Superior temporal gyrus (tissue), 1 donor: ENCODE measurements at regions not wholly inside any gene's neighbourhood (a gene's known extent, or its start where the extent isn't known, plus 50 kb on each side); places are given as distances from the start of the nearest gene placed in this dataset.

Experiments used
- DNase-seq: peaks from one replicate; pipeline ENCODE4 v3.0.0-alpha.2; 2016; ENCODE audit errors: extremely low spot score

DNA sequence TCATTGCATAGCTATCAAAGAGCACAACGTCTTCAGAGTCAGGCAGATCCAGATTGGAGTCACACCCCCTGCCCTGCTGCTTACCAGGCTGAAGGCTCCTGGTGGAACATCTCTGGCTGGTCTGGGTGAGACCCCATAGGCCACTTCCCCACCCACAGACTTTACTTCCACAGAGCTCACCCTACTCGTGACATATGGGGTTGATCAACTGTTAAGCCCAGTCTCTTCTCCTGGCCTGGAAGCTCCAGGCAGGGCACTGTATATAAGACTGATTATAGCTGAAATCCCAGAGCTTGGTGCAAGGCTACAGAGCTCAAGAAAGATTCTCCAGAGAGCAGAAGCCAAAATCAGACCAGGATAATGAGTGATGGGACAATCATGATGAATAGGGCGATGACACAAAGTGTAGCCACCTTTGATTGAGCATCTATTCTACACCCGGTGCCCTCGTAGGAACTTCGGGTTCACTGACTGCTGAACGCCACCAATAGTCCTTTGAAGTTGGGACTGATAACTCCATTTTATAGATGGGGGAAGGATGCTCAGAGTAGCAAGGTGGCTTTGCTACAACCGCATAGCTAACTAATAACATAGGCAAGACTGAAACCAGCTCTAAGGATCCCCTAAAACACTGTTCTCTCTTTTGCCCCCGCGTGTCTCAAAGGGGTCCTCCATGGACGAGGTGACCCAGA lies 287.8 kb downstream of the BCL11B start:
- no peak for DNase-seq

DNA sequence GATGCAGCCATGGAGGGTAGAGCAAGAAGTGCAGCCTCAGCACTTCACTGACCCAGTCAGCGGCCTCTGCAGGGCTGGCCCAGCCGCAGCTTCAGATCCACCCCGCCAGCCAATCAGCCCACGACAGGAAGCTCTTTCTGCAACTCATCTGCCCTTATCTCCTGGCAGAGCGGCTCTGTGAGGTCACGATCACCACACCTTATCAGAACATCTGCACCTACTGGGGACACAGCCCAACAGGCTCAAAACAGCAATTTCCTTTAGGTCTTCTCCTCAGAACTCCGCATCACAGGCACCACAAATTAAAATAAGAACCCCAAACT lies 287.3 kb downstream of the BCL11B start:
- no peak for DNase-seq

DNA sequence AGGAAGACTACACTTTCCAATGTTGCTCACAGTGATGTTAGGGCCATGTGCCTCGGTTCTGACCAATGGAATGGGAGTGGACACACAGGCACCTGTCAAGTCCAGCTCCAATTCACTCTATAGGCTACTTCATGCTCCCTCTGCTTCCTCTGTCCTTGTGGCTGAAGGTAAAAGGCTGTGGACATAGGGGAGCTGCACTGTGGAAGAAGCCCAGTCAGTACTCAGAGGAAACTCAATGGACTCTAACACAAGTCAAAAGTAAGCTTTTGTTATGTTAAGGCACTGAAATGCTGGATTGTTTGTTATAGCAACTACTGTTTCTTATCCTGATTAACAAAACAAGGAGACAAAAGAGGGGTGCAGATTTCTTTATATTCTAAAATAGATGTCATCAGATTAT lies 278.2 kb downstream of the BCL11B start:
- DNase-seq: no peak

GRCh38 chr14:98994561-98994960 lies 277.4 kb downstream of the BCL11B start:
- no peak for DNase-seq

- DNase-seq: no peak
Observed at GRCh38 chr14:98997526-98998205, 274.3 kb downstream of the BCL11B start.

GRCh38 chr14:98999345-98999744 lies 272.7 kb downstream of the BCL11B start:
- no peak for DNase-seq

GRCh38 chr14:98999901-99000300 lies 272.1 kb downstream of the BCL11B start:
- no peak for DNase-seq

DNA sequence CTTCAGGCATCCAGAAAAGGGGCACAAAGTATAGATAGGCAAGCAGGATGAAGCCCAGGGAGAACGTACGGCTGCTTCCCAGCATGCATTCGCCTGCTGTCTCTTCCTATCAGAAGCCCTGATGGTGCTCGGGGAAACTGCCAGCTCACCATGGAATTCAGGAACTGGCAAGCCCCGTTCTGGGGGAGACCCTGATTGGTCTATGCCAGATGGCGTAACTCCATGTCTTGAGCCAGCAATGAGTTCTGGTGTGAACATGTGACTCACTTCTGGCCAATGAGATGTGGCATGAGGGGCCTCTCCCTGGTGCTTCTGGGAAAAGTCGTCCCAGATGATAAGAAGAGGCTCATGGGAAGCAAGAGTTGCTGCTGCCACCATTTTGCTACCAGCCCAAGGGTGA lies 270.8 kb downstream of the BCL11B start:
- DNase-seq: no peak

DNA sequence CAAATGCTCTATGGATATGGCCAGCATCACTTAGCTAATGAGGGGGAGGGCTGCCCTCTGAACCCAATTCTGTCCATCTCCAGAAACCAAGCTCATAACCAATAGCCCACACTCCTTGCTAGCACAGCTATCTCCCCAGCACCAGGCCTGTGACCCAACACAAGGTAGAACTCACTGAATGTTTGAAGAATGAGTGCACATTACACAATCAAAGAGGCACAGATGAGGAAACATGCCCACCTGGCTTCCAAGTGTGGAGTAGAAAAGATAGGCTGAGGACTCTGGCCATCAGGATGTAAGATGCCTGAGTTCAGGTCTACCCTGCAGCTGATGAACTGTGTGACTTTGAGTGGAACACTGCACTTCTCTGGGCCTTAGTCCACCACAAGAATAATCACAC lies 268.4 kb downstream of the BCL11B start:
- no peak for DNase-seq

- DNase-seq: no peak
Observed at GRCh38 chr14:99004112-99004511, 267.9 kb downstream of the BCL11B start.

DNA sequence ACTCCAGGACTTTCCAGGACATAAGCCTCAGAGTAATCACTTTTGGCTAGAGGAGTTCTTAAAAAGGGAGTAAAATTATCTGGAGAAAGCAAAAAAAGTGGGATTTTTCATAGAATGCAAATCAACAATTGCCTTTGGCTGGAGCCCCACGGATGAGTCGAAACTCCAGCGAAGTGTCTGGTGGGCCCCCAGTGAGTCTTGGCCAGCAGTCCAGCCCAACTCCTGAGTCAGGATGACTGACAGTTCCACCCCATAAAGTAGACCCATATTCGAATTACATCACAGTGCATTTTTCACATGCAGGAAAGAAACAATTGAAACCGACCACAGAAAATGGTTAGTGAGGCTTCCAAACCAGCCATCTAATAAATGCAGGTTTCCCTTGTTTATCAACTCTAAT lies 265.7 kb downstream of the BCL11B start:
- no peak for DNase-seq

DNA sequence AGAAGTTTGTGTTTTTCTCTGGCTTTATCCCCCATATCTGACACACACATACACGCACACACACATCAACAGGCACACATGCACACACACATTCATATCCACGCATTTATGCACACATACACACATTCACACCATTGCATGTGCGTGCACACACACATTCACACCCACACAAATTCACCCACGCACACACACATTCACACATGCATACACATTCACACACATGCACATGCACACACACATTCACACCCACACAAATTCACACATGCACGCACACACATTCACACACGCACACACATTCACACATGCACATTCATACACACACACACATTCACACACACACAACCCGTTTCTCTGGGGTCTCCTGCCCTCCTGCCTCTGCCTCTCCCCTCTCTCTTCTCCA lies 264.2 kb downstream of the BCL11B start:
- DNase-seq: no peak

GRCh38 chr14:99009871-99010270 lies 262.1 kb downstream of the BCL11B start:
- DNase-seq: no peak

DNA sequence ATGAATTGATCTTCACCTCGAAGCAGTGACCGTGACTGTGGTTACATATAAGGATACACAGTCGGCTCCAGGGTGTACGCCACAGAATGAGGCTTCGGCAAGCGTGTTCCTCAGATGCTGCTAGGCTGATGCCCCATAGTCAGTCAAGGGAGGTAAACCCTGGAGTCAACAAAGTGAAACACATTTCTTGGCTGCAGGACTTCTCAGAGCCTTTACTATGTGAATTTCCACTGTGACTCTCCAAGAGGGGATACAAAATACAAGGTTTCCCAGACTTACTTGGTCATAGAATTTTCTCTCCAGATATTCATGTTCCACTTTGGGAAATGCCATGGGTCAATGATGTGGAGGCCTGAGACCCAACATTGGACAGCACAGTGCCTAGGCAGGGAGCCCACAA lies 260.6 kb downstream of the BCL11B start:
- DNase-seq: no peak

DNA sequence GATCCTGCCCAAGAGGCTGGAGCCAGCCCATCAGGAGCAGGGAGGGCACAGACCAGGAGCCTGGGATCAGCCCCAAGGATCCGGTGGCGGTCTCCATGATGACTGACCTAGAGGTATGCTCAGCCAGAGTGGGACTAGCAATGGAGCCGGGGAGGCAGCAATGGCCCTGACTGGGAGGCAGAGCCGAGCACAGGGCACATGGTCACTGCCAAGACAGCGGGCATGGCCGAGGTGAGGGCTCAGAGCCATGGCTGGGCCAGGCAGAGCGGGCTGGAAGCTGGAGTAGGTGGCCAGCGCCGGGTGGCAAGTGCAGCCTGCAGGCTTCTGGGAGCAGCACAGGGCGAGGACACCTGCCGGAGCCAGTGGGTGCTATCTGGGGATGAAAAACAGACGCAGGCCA lies 259.3 kb downstream of the BCL11B start:
- DNase-seq: no peak

DNA sequence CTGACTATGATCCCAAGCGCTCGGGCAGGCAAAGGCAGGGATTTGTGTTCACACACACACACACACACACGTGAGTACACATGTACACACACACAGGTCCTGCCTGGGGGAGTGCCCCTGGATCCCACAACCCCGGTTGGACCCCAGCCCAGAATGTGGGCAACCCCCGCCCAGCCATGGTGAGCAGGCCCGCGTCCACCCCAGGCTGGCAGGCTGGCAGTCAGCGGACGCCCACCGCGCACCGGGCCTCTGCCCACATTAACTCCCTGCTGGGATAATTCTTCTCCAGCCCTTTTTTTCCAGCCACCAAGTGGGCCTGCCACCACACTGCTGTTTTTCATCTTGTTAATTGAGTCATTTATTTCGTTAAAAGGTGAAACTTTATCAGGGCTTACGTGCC lies 256.2 kb downstream of the BCL11B start:
- no peak for DNase-seq

- DNase-seq: no peak
Observed at GRCh38 chr14:99023371-99023770, 248.6 kb downstream of the BCL11B start.

DNA sequence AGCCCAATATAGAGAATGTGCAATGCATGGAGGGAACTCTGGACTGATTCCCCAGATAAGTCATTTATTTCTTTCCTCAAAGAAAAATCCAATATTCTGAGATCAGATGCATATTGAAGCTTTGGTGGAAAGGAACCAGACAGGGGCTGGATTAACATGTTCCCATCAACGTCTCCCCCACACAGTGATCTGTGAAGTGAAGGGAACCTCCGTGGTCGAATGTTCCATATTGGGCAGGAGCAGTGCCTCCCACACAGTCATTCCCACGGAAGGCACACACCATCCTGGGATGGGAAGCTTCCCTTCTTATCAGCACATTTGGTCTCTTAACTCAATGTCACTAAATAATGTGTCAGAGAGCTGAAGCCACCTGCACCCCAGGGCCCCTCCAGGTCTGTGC lies 247.1 kb downstream of the BCL11B start:
- peak; percentile 18 for DNase-seq

DNA sequence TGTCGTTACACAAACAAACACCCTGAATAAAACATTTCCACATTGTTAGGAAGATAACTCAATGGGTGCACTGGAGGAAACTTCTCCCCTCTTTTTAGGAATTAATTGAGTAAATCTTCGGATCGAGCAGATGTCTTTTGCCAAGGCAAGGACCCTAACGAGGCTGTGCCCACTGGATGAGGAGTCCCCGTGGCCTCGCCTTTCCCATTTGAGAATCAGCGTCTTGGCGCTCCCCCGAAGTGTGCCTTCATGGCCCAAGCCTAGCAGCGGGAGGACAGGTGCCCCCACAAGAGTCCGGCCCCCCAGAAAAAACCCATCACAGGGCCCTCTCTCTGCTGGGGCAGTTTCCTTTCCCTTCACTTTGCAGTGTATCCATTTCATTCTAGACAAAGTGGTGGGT lies 246.6 kb downstream of the BCL11B start:
- DNase-seq: no peak

- DNase-seq: no peak
Observed at GRCh38 chr14:99026471-99026870, 245.5 kb downstream of the BCL11B start.

- no peak for DNase-seq
Observed at GRCh38 chr14:99028041-99028440, 244.0 kb downstream of the BCL11B start.

DNA sequence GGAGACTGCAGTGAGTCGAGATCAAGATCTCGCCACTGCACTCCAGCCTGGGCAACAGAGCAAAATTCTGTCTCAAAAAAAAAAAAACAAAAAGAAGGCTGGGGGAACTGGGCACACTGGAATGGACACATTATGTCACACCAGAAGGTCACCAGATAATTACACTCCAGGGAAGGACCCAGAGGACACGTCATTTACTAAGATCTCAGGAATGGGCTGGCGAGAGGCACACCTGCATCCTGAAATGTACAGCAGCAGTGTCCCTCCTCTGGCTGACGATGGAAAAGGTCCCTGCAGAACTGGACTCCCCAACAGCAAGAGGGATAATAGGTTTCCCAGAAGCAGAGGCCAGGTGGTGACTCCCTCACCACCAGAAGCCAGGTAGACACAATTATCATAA lies 243.5 kb downstream of the BCL11B start:
- no peak for DNase-seq

DNA sequence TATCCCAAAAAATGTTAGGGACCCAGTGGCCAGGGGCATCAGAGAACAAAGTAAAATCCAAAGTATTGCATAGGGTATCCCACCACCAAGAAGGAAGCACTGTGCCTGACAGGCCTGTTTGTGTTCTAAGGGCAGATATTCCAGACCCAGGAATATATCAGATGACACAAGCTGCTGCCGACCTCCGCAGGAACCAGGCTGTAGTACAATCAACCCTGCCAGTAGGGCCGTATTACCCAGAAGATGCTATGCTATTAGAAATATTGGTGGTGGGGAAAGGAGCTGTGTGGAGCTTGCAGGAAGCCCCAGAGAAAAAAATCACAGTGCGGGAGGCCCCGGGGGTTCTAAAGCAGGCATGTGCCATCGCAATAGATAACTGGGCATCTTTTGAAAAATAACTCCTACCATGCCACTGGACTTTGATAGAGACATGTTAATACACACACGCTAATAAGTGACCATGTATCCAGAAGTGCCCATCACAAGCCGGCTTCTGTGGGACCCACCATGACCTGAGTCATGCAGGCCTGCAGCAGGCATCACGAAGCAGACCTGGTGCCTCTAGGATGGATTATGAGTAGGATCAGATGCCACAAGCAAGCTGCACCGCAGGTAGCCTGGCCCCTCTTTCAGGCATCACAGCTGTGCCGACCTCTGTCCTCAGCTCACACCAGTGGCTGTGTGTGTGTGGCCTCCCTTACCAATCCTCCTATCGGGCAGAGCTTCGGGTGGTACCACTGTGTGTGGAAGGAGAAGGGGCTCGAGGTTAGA lies 242.7 kb downstream of the BCL11B start:
- DNase-seq: no peak
